ENCODE measurements at regions not wholly inside any gene's neighbourhood (a gene's known extent, or its start where the extent isn't known, plus 50 kb on each side); places are given as distances from the start of the nearest gene placed in this dataset.

GRCh38 chr14:103273745-103274615 lies 60.1 kb upstream of the EIF5 start (continued):
- no peak for TF ChIP-seq ZNF462 (CRISPR knock-in tag; IDR thresholded peaks at IDR 0.05)
- no peak for TF ChIP-seq EZH2phosphoT487 (IDR thresholded peaks at IDR 0.05; ENCODE audit: unreplicated experiment)
- TF ChIP-seq REST (IDR thresholded peaks at IDR 0.05; ENCODE audit: unreplicated experiment): no peak
- no peak for TF ChIP-seq NANOG (IDR thresholded peaks at IDR 0.05; ENCODE audit: borderline replicate concordance)
- TF ChIP-seq CTCF (conservative IDR thresholded peaks at IDR 0.05; ENCODE audit: low read depth in 2 of 2): peak in 1 of 2 experiments; percentile 32; a peak in 2 of 4 replicates
- peak; percentile 61 for TF ChIP-seq EZH2 (IDR thresholded peaks at IDR 0.05; ENCODE audit: low read depth, unreplicated experiment)
- TF ChIP-seq ZNF114 (CRISPR knock-in tag; IDR thresholded peaks at IDR 0.05): no peak

All from GM23338 (cell line).